ENCODE measurements at regions not wholly inside any gene's neighbourhood (a gene's known extent, or its start where the extent isn't known, plus 50 kb on each side); places are given as distances from the start of the nearest gene placed in this dataset.

GRCh38 chr9:80964914-80965313 is 724.4 kb downstream of the TLE1 start:
- Histone ChIP-seq H3K4me2 (ENCODE audit: insufficient read depth, insufficient read length, low read length) (no peak overlapping the region), H3K79me2 (ENCODE audit: insufficient read depth, low read length) (no peaks in the 10 kb centered on the region), H2BK120ac (ENCODE audit: low read depth, low read length, poor library complexity, severe bottlenecking) (no peak overlapping the region), H3K4ac (ENCODE audit: low read depth, low read length) (no peak overlapping the region), H3K14ac (ENCODE audit: insufficient read depth, low read length) (no peak overlapping the region), H3K23me2 (ENCODE audit: insufficient read length, low read depth, low read length, poor library complexity, severe bottlenecking) (no peaks in the 10 kb centered on the region), H4K5ac (ENCODE audit: insufficient read length, low read depth, low read length) (no peak overlapping the region), H2BK5ac (ENCODE audit: insufficient read length, low read length) (no peak overlapping the region), H2AFZ (ENCODE audit: low read length) (no peak overlapping the region), H3K23ac (ENCODE audit: insufficient read length, low read depth, low read length) (no peak overlapping the region), H4K8ac (replicated peaks; ENCODE audit: insufficient read length, low read depth, low read length) (no peak overlapping the region), H2AK5ac (ENCODE audit: insufficient read length, low read length) (no peak overlapping the region), H2BK20ac (ENCODE audit: low read depth, low read length, poor library complexity, severe bottlenecking) (no peak overlapping the region), H4K91ac (ENCODE audit: insufficient read length, low read depth, low read length) (no peak overlapping the region), H2BK15ac (ENCODE audit: low read depth, low read length) (no peak overlapping the region), H4K20me1 (ENCODE audit: control insufficient read depth, insufficient read depth, insufficient read length) (no peaks in the 10 kb centered on the region), H3K4me1 (ENCODE audit: insufficient read depth, low read length) (no peaks in the 10 kb centered on the region), H3K79me1 (ENCODE audit: insufficient read depth, low read depth, low read length, poor library complexity, severe bottlenecking) (no peaks in the 10 kb centered on the region), H2BK12ac (ENCODE audit: insufficient read length, low read depth, low read length) (no peak overlapping the region), H3K27ac (ENCODE audit: insufficient read length, low read depth, low read length) (no peak overlapping the region), H3K9ac (ENCODE audit: extremely low read depth, insufficient read length, low read length) (no peak overlapping the region), H3T11ph (ENCODE audit: low read length) (no peak overlapping the region), H3K56ac (ENCODE audit: insufficient read length, low read depth, low read length) (no peak overlapping the region), H3K18ac (ENCODE audit: insufficient read length, low read depth, low read length) (no peak overlapping the region), H3K27me3 (ENCODE audit: insufficient read depth, low read length) (no peaks in the 10 kb centered on the region), H3K9me3 (ENCODE audit: control insufficient read depth, low read depth, low read length) (no peaks in the 10 kb centered on the region)
- H3K36me3 Mint-ChIP-seq (ENCODE audit: insufficient read depth in 1 of 3, low read depth in 3 of 3) = peaks cover 9 to 16% (median 9%) of the 10 kb centered on the region in 3 experiments; a peak in 6 of 7 replicates
- H3K4me1 Mint-ChIP-seq = no peaks in the 10 kb centered on the region
- H3K27ac Mint-ChIP-seq = no peak overlapping the region
- TF ChIP-seq, protein P1, sequence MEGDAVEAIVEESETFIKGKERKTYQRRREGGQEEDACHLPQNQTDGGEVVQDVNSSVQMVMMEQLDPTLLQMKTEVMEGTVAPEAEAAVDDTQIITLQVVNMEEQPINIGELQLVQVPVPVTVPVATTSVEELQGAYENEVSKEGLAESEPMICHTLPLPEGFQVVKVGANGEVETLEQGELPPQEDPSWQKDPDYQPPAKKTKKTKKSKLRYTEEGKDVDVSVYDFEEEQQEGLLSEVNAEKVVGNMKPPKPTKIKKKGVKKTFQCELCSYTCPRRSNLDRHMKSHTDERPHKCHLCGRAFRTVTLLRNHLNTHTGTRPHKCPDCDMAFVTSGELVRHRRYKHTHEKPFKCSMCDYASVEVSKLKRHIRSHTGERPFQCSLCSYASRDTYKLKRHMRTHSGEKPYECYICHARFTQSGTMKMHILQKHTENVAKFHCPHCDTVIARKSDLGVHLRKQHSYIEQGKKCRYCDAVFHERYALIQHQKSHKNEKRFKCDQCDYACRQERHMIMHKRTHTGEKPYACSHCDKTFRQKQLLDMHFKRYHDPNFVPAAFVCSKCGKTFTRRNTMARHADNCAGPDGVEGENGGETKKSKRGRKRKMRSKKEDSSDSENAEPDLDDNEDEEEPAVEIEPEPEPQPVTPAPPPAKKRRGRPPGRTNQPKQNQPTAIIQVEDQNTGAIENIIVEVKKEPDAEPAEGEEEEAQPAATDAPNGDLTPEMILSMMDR (conservative IDR thresholded peaks at IDR 0.05) = no peak
- DNase-seq = no peak
- peaks cover 10 to 21% of the 10 kb centered on the region in 2 experiments for H3K9me3 Mint-ChIP-seq
- H3K27me3 Mint-ChIP-seq (ENCODE audit: low read depth) = no peaks in the 10 kb centered on the region
- no peak overlapping the region for H3K4me3 Mint-ChIP-seq
- WGBS (ENCODE audit: extremely low coverage, insufficient read length, low lambda C conversion rate) = no CpG with 5 or more reads among the region's 2 CpGs

Measured in H9 (cell line).